HL-60 (cell line): ENCODE measurements at regions not wholly inside any gene's neighbourhood (a gene's known extent, or its start where the extent isn't known, plus 50 kb on each side); places are given as distances from the start of the nearest gene placed in this dataset.

ENCODE experiments used
- GABPA ChIP-seq: IDR thresholded peaks from 2 replicates; pipeline ENCODE4 v1.6.1; 2012; ENCODE audit warnings: low read depth
- POLR2AphosphoS5 ChIP-seq: IDR thresholded peaks from 2 replicates; pipeline ENCODE4 v1.6.1; 2012; ENCODE audit warnings: low read depth
- TF ChIP-seq, protein P1 (sequence below): IDR thresholded peaks from one replicate; pipeline ENCODE4 v1.5.1; 2011; ENCODE audit warnings: low read length, control low read depth, inconsistent platforms; ENCODE audit not compliant: insufficient read depth

DNA sequence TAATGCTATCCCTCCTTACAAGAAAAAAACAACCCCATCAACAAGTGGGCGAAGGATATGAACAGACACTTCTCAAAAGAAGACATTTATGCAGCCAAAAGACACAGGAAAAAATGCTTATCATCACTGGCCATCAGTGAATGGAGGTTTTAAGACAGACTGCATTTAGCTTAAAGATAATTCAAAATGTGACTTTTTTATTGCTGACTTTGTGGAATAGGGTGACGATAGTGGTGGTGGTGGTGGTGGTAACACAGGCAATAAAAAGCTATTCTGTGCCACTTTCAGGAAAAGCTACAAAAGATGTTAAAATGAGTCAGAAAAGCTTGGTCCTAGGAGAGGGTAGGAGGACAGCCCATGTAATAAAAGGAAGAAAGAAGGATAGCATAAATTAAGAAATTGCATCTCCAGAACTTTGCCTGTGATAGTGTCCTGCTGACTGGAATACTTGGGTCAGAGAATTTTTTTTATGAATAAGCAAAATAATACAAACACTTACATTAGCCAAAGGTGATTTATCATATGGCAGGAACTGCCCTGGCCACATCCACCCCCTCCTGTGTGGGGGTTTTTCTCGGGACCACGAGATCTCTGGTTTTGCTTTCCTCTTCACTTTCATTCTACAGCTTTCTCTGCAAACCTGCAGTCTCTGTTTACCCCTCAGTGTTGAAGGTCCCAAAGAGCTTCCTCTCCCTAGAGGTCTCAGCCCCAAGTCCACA lies 186.7 kb downstream of the DRD1 start:
- TF ChIP-seq, protein P1, sequence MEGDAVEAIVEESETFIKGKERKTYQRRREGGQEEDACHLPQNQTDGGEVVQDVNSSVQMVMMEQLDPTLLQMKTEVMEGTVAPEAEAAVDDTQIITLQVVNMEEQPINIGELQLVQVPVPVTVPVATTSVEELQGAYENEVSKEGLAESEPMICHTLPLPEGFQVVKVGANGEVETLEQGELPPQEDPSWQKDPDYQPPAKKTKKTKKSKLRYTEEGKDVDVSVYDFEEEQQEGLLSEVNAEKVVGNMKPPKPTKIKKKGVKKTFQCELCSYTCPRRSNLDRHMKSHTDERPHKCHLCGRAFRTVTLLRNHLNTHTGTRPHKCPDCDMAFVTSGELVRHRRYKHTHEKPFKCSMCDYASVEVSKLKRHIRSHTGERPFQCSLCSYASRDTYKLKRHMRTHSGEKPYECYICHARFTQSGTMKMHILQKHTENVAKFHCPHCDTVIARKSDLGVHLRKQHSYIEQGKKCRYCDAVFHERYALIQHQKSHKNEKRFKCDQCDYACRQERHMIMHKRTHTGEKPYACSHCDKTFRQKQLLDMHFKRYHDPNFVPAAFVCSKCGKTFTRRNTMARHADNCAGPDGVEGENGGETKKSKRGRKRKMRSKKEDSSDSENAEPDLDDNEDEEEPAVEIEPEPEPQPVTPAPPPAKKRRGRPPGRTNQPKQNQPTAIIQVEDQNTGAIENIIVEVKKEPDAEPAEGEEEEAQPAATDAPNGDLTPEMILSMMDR = no peak
- no peak for TF ChIP-seq GABPA
- no peak for TF ChIP-seq POLR2AphosphoS5
